ENCODE measurements at regions not wholly inside any gene's neighbourhood (a gene's known extent, or its start where the extent isn't known, plus 50 kb on each side); places are given as distances from the start of the nearest gene placed in this dataset.

GRCh38 chr7:52436278-52436677, 599.2 kb upstream of the POM121L12 start:
- TF ChIP-seq BCL11A (tag by site-specific recombination; IDR thresholded peaks at IDR 0.05; ENCODE audit: low read depth) (no peak), CTCF (tag by site-specific recombination; IDR thresholded peaks at IDR 0.05) (no peak), OSR2 (tag by site-specific recombination; IDR thresholded peaks at IDR 0.05) (no peak), ATF2 (tag by site-specific recombination; IDR thresholded peaks at IDR 0.05; ENCODE audit: low read depth) (no peak)

All from HEK293 (cell line).